HepG2 (cell line): ENCODE measurements at regions not wholly inside any gene's neighbourhood (a gene's known extent, or its start where the extent isn't known, plus 50 kb on each side); places are given as distances from the start of the nearest gene placed in this dataset.

ENCODE experiments used
- ATF7-NPFF ChIP-seq: sonication (generic); formaldehyde crosslinking; IDR thresholded peaks from 2 replicates; pipeline ENCODE4 v1.8.1; 2023; ENCODE audit warnings: mild to moderate bottlenecking, low read depth, missing genetic modification reagents, moderate library complexity
- CBX5 ChIP-seq: sonication (generic); formaldehyde crosslinking; IDR thresholded peaks from 2 replicates; pipeline ENCODE4 v1.4.0; 2020; ENCODE audit warnings: missing genetic modification reagents, borderline replicate concordance
- CHCHD3 ChIP-seq: sonication (generic); formaldehyde crosslinking; IDR thresholded peaks from 2 replicates; pipeline ENCODE4 v1.8.0; 2022; ENCODE audit warnings: mild to moderate bottlenecking, missing genetic modification reagents, moderate library complexity
- ELF4 ChIP-seq: sonication (generic); formaldehyde crosslinking; IDR thresholded peaks from 2 replicates; pipeline ENCODE4 v1.5.0; 2020; ENCODE audit warnings: missing genetic modification reagents, mild to moderate bottlenecking, moderate library complexity, borderline replicate concordance
- FOSL2 ChIP-seq: sonication (generic); formaldehyde crosslinking; IDR thresholded peaks from 2 replicates; pipeline ENCODE4 v1.4.0; 2020; ENCODE audit warnings: missing genetic modification reagents
- IKZF5 ChIP-seq: IDR thresholded peaks from 2 replicates; pipeline ENCODE4 v1.6.1; 2018; ENCODE audit warnings: missing genetic modification reagents, mild to moderate bottlenecking, missing compliant biosample characterization
- IRX3 ChIP-seq: sonication (generic); formaldehyde crosslinking; IDR thresholded peaks from 2 replicates; pipeline ENCODE4 v1.8.1; 2023; ENCODE audit warnings: mild to moderate bottlenecking, low read depth, missing genetic modification reagents, borderline replicate concordance
- KLF13 ChIP-seq: sonication (generic); formaldehyde crosslinking; IDR thresholded peaks from 2 replicates; pipeline ENCODE4 v1.4.0; 2020; ENCODE audit warnings: mild to moderate bottlenecking, missing genetic modification reagents
- MAFG ChIP-seq: sonication (generic); formaldehyde crosslinking; IDR thresholded peaks from 2 replicates; pipeline ENCODE4 v1.5.1; 2020; ENCODE audit warnings: mild to moderate bottlenecking, missing genetic modification reagents
- MATR3 ChIP-seq: sonication (generic); formaldehyde crosslinking; IDR thresholded peaks from 2 replicates; pipeline ENCODE4 v1.4.0; 2020; ENCODE audit warnings: missing genetic modification reagents
- MED1 ChIP-seq: sonication (generic); formaldehyde crosslinking; IDR thresholded peaks from 2 replicates; pipeline ENCODE4 v1.4.0; 2020; ENCODE audit warnings: missing genetic modification reagents
- NCOA5 ChIP-seq: sonication (generic); formaldehyde crosslinking; IDR thresholded peaks from 2 replicates; pipeline ENCODE4 v1.4.0; 2020; ENCODE audit warnings: missing genetic modification reagents
- NR1H2 ChIP-seq: sonication (generic); formaldehyde crosslinking; IDR thresholded peaks from 2 replicates; pipeline ENCODE4 v1.8.1; 2022; ENCODE audit warnings: low read depth, missing genetic modification reagents, borderline replicate concordance
- PBX2 ChIP-seq: IDR thresholded peaks from 2 replicates; pipeline ENCODE4 v1.6.1; 2016; ENCODE audit warnings: control low read depth
- PITX1 ChIP-seq: sonication (generic); formaldehyde crosslinking; IDR thresholded peaks from 2 replicates; pipeline ENCODE4 v1.5.1; 2020; ENCODE audit warnings: mild to moderate bottlenecking, missing genetic modification reagents
- PRDM4 ChIP-seq: sonication (generic); formaldehyde crosslinking; IDR thresholded peaks from 2 replicates; pipeline ENCODE4 v1.9.0; 2021; ENCODE audit warnings: missing genetic modification reagents, borderline replicate concordance
- RAD51 ChIP-seq: fragments of 450-650 bp; IDR thresholded peaks from 2 replicates; pipeline ENCODE4 v1.6.1; 2016; ENCODE audit warnings: borderline replicate concordance
- SMAD1 ChIP-seq: sonication (generic); formaldehyde crosslinking; IDR thresholded peaks from 2 replicates; pipeline ENCODE4 v1.4.0; 2020; ENCODE audit warnings: missing genetic modification reagents, low read depth, mild to moderate bottlenecking, borderline replicate concordance
- SRF ChIP-seq: IDR thresholded peaks from 2 replicates; pipeline ENCODE4 v1.6.1; 2011; ENCODE audit warnings: mild to moderate bottlenecking, low read depth, low read length, moderate library complexity
- WIZ ChIP-seq: sonication (generic); formaldehyde crosslinking; IDR thresholded peaks from 2 replicates; pipeline ENCODE4 v1.5.1; 2020; ENCODE audit warnings: mild to moderate bottlenecking, missing genetic modification reagents
- XRCC5 ChIP-seq: fragments of 200-400 bp; formaldehyde crosslinking; optimal IDR thresholded peaks from 2 replicates; pipeline ENCODE3; 2017; ENCODE audit warnings: mild to moderate bottlenecking, low read length
- ZFYVE20 ChIP-seq: sonication (generic); formaldehyde crosslinking; IDR thresholded peaks from 2 replicates; pipeline ENCODE4 v1.8.0; 2023; ENCODE audit warnings: low read depth, mild to moderate bottlenecking, moderate library complexity, missing genetic modification reagents, borderline replicate concordance
- ZKSCAN8 ChIP-seq: IDR thresholded peaks from 2 replicates; pipeline ENCODE4 v1.6.1; 2016; ENCODE audit warnings: borderline replicate concordance, missing genetic modification reagents, missing compliant biosample characterization
- ZNF234 ChIP-seq: sonication (generic); formaldehyde crosslinking; conservative IDR thresholded peaks from 2 replicates; pipeline ENCODE4 v1.5.1; 2020; ENCODE audit warnings: mild to moderate bottlenecking, missing genetic modification reagents
- ZNF251 ChIP-seq: sonication (generic); formaldehyde crosslinking; IDR thresholded peaks from 2 replicates; pipeline ENCODE4 v1.9.0; 2021; ENCODE audit warnings: mild to moderate bottlenecking, missing genetic modification reagents
- ZNF576 ChIP-seq: sonication (generic); formaldehyde crosslinking; IDR thresholded peaks from 2 replicates; pipeline ENCODE4 v1.4.0; 2020; ENCODE audit warnings: mild to moderate bottlenecking, missing genetic modification reagents
- ZNF629 ChIP-seq: sonication (generic); formaldehyde crosslinking; conservative IDR thresholded peaks from 2 replicates; pipeline ENCODE4 v1.5.0; 2020; ENCODE audit warnings: missing genetic modification reagents

- TF ChIP-seq NR1H2 (no peak), WIZ (CRISPR knock-in tag) (peak; percentile 11; the same call in 1 of the 2 replicates), CHCHD3 (no peak; the same call in 1 of the 2 replicates), XRCC5 (peak; percentile 53), SMAD1 (CRISPR knock-in tag) (peak; percentile 31; the same call in 1 of the 2 replicates), ZNF234 (no peak), MED1 (peak; percentile 98), ZNF629 (CRISPR knock-in tag) (peak; percentile 63; the same call in 1 of the 2 replicates), MATR3 (no peak), FOSL2 (CRISPR knock-in tag) (peak; percentile 88), ZKSCAN8 (CRISPR knock-in tag) (peak; percentile 94), ZNF576 (CRISPR knock-in tag) (no peak), CBX5 (CRISPR knock-in tag) (peak; percentile 95), ATF7-NPFF (CRISPR knock-in tag) (peak; percentile 83), RAD51 (no peak), SRF (0 out of 2 replicates have a peak, but pooled peaks have one; percentile 8), ELF4 (CRISPR knock-in tag) (no peak; the same call in 1 of the 2 replicates), ZNF251 (CRISPR knock-in tag) (no peak), IRX3 (CRISPR knock-in tag) (no peak; the same call in 1 of the 2 replicates), KLF13 (CRISPR knock-in tag) (no peak), MAFG (CRISPR knock-in tag) (no peak), PRDM4 (CRISPR knock-in tag) (no peak), ZFYVE20 (CRISPR knock-in tag) (no peak), IKZF5 (CRISPR knock-in tag) (peak; percentile 91), PBX2 (CRISPR knock-in tag) (no peak), PITX1 (CRISPR knock-in tag) (peak; percentile 97), NCOA5 (CRISPR knock-in tag) (no peak)
These were observed 187.1 kb upstream of the HAAO start (continued) for GRCh38 chr2:42979416-42979869.
